ENCODE measurements at regions not wholly inside any gene's neighbourhood (a gene's known extent, or its start where the extent isn't known, plus 50 kb on each side); places are given as distances from the start of the nearest gene placed in this dataset.

DNA sequence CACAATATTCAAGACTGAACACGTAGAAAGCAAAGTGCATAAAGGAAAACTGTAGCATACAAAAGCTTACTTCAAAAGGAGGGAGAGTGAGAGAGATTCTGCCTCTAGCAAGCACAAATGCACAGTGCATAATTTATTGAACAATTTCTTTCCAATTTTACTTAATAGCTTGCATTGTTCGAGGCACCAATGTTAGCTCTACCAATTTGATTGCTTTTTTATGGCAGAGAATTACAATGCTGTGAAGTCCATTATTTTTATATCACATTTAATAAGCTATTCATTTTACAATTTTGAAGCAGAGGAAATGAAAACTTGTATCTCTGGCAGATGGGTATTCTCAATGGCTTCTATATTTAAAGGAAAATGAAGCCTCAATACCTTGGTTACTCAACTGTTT lies 331.7 kb downstream of the GPM6A start:
- TF ChIP-seq, protein P1, sequence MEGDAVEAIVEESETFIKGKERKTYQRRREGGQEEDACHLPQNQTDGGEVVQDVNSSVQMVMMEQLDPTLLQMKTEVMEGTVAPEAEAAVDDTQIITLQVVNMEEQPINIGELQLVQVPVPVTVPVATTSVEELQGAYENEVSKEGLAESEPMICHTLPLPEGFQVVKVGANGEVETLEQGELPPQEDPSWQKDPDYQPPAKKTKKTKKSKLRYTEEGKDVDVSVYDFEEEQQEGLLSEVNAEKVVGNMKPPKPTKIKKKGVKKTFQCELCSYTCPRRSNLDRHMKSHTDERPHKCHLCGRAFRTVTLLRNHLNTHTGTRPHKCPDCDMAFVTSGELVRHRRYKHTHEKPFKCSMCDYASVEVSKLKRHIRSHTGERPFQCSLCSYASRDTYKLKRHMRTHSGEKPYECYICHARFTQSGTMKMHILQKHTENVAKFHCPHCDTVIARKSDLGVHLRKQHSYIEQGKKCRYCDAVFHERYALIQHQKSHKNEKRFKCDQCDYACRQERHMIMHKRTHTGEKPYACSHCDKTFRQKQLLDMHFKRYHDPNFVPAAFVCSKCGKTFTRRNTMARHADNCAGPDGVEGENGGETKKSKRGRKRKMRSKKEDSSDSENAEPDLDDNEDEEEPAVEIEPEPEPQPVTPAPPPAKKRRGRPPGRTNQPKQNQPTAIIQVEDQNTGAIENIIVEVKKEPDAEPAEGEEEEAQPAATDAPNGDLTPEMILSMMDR (IDR thresholded peaks at IDR 0.05) = no peak
- TF ChIP-seq POLR2A (IDR thresholded peaks at IDR 0.05) = no peak

Data from testis (tissue), 2 donors.